ENCODE measurements at regions not wholly inside any gene's neighbourhood (a gene's known extent, or its start where the extent isn't known, plus 50 kb on each side); places are given as distances from the start of the nearest gene placed in this dataset.

- no peak overlapping the region for H2AK5ac ChIP-seq (ENCODE audit: low read length, severe bottlenecking)
- H3K36me3 ChIP-seq (ENCODE audit: control insufficient read depth in 1 of 2, insufficient read depth in 2 of 2, low read depth in 1 of 2, low read length in 2 of 2), result no peaks in the 10 kb centered on the region
- H3K9me3 ChIP-seq (ENCODE audit: control insufficient read depth, low read length), result no peaks in the 10 kb centered on the region
- WGBS, result 87% methylated on average over 16 of the region's 16 CpGs
- H4K8ac ChIP-seq (ENCODE audit: low read length), result no peak overlapping the region
- H3K9ac ChIP-seq (ENCODE audit: low read length), result no peak overlapping the region
- peaks cover 0 to 4% of the 10 kb centered on the region in 2 experiments for H3K27me3 ChIP-seq (ENCODE audit: control insufficient read depth in 1 of 2, insufficient read depth in 1 of 2, low read length in 2 of 2)
- H2BK15ac ChIP-seq (ENCODE audit: low read depth, poor library complexity, severe bottlenecking), result no peak overlapping the region
- H3K79me1 ChIP-seq (replicated peaks; ENCODE audit: low read length, poor library complexity, severe bottlenecking), result no peaks in the 10 kb centered on the region
- DNase-seq, result no peak
- no peak overlapping the region for H2BK120ac ChIP-seq (ENCODE audit: low read depth, low read length)
- no peak overlapping the region for H3K4me3 ChIP-seq (ENCODE audit: insufficient read depth in 1 of 2, low read depth in 1 of 2, low read length in 2 of 2)
- peak overlapping the region in 1 of 2 experiments; percentile 46 for H3K4ac ChIP-seq (ENCODE audit: low read depth in 1 of 2, low read length in 2 of 2)
- no peak overlapping the region for H2BK5ac ChIP-seq (ENCODE audit: low read depth, low read length, poor library complexity, severe bottlenecking)
- H4K91ac ChIP-seq (ENCODE audit: low read length), result peak overlapping the region; percentile 43
- H3K14ac ChIP-seq (ENCODE audit: low read length in 2 of 2), result peak overlapping the region; percentile 21 to 68
- H2AFZ ChIP-seq (ENCODE audit: low read depth, low read length), result no peak overlapping the region
- H3K23ac ChIP-seq (ENCODE audit: low read length in 2 of 2), result no peak overlapping the region
- H3K4me1 ChIP-seq (ENCODE audit: control insufficient read depth, insufficient read depth, low read depth, low read length), result peaks cover 10% of the 10 kb centered on the region
- peak overlapping the region in 1 of 2 experiments; percentile 49 for H2BK12ac ChIP-seq (ENCODE audit: low read length in 2 of 2)
- H3K27ac ChIP-seq (ENCODE audit: low read length, poor library complexity, severe bottlenecking), result no peak overlapping the region
- H3K18ac ChIP-seq (ENCODE audit: low read depth in 1 of 2, low read length in 2 of 2), result peak overlapping the region; percentile 31 to 37
- no peak overlapping the region for H3K4me2 ChIP-seq (ENCODE audit: low read length, poor library complexity, severe bottlenecking)
Measured at GRCh38 chr9:129312251-129313122, 134.4 kb upstream of the IER5L start.

GRCh38 chr9:129311643-129312042 is 133.6 kb upstream of the IER5L start:
- Histone ChIP-seq H3K9ac (ENCODE audit: low read length) (no peak overlapping the region), H2BK15ac (ENCODE audit: low read depth, poor library complexity, severe bottlenecking) (no peak overlapping the region)
- 81% methylated on average over 4 of the region's 4 CpGs for WGBS

GRCh38 chr9:129310666-129311350 is 132.7 kb upstream of the IER5L start:
- no peak overlapping the region for H3K27ac ChIP-seq (ENCODE audit: low read length, poor library complexity, severe bottlenecking)
- no peak overlapping the region for H3K23ac ChIP-seq (ENCODE audit: low read length in 2 of 2)
- no peak overlapping the region for H2BK5ac ChIP-seq (ENCODE audit: low read depth, low read length, poor library complexity, severe bottlenecking)
- WGBS, result 83% methylated on average over 7 of the region's 7 CpGs
- H3K27me3 ChIP-seq (ENCODE audit: control insufficient read depth in 1 of 2, insufficient read depth in 1 of 2, low read length in 2 of 2), result peaks cover 0 to 4% of the 10 kb centered on the region in 2 experiments
- no peak overlapping the region for H2BK120ac ChIP-seq (ENCODE audit: low read depth, low read length)
- H3K79me1 ChIP-seq (replicated peaks; ENCODE audit: low read length, poor library complexity, severe bottlenecking), result no peaks in the 10 kb centered on the region
- H3K4me1 ChIP-seq (ENCODE audit: control insufficient read depth, insufficient read depth, low read depth, low read length), result peaks cover 8% of the 10 kb centered on the region
- H2BK12ac ChIP-seq (ENCODE audit: low read length in 2 of 2), result no peak overlapping the region
- H3K14ac ChIP-seq (ENCODE audit: low read length in 2 of 2), result no peak overlapping the region
- no peak overlapping the region for H3K4ac ChIP-seq (ENCODE audit: low read depth in 1 of 2, low read length in 2 of 2)
- H3K18ac ChIP-seq (ENCODE audit: low read depth in 1 of 2, low read length in 2 of 2), result no peak overlapping the region
- no peak overlapping the region for H2AFZ ChIP-seq (ENCODE audit: low read depth, low read length)
- H2BK15ac ChIP-seq (ENCODE audit: low read depth, poor library complexity, severe bottlenecking), result no peak overlapping the region
- H3K9ac ChIP-seq (ENCODE audit: low read length), result no peak overlapping the region
- DNase-seq, result peak; percentile 49
- no peaks in the 10 kb centered on the region for H3K9me3 ChIP-seq (ENCODE audit: control insufficient read depth, low read length)
- H3K4me2 ChIP-seq (ENCODE audit: low read length, poor library complexity, severe bottlenecking), result no peak overlapping the region
- no peak overlapping the region for H4K91ac ChIP-seq (ENCODE audit: low read length)
- no peak overlapping the region for H3K4me3 ChIP-seq (ENCODE audit: insufficient read depth in 1 of 2, low read depth in 1 of 2, low read length in 2 of 2)
- no peaks in the 10 kb centered on the region for H3K36me3 ChIP-seq (ENCODE audit: control insufficient read depth in 1 of 2, insufficient read depth in 2 of 2, low read depth in 1 of 2, low read length in 2 of 2)
- no peak overlapping the region for H2AK5ac ChIP-seq (ENCODE audit: low read length, severe bottlenecking)
- H4K8ac ChIP-seq (ENCODE audit: low read length), result no peak overlapping the region

More at GRCh38 chr9:129311643-129312042, 133.6 kb upstream of the IER5L start:
- peaks cover 0 to 4% of the 10 kb centered on the region in 2 experiments for H3K27me3 ChIP-seq (ENCODE audit: control insufficient read depth in 1 of 2, insufficient read depth in 1 of 2, low read length in 2 of 2)
- no peak for DNase-seq
- H3K18ac ChIP-seq (ENCODE audit: low read depth in 1 of 2, low read length in 2 of 2), result no peak overlapping the region
- H3K27ac ChIP-seq (ENCODE audit: low read length, poor library complexity, severe bottlenecking), result no peak overlapping the region
- H3K14ac ChIP-seq (ENCODE audit: low read length in 2 of 2), result no peak overlapping the region
- H4K8ac ChIP-seq (ENCODE audit: low read length), result no peak overlapping the region
- no peaks in the 10 kb centered on the region for H3K36me3 ChIP-seq (ENCODE audit: control insufficient read depth in 1 of 2, insufficient read depth in 2 of 2, low read depth in 1 of 2, low read length in 2 of 2)
- H2BK5ac ChIP-seq (ENCODE audit: low read depth, low read length, poor library complexity, severe bottlenecking), result no peak overlapping the region
- H4K91ac ChIP-seq (ENCODE audit: low read length), result no peak overlapping the region
- H3K4me2 ChIP-seq (ENCODE audit: low read length, poor library complexity, severe bottlenecking), result no peak overlapping the region
- no peak overlapping the region for H2BK120ac ChIP-seq (ENCODE audit: low read depth, low read length)
- H3K9me3 ChIP-seq (ENCODE audit: control insufficient read depth, low read length), result no peaks in the 10 kb centered on the region
- no peak overlapping the region for H2AFZ ChIP-seq (ENCODE audit: low read depth, low read length)
- H3K4me1 ChIP-seq (ENCODE audit: control insufficient read depth, insufficient read depth, low read depth, low read length), result peaks cover 10% of the 10 kb centered on the region
- H2BK12ac ChIP-seq (ENCODE audit: low read length in 2 of 2), result peak overlapping the region in 1 of 2 experiments; percentile 3
- H2AK5ac ChIP-seq (ENCODE audit: low read length, severe bottlenecking), result no peak overlapping the region
- no peak overlapping the region for H3K23ac ChIP-seq (ENCODE audit: low read length in 2 of 2)
- no peaks in the 10 kb centered on the region for H3K79me1 ChIP-seq (replicated peaks; ENCODE audit: low read length, poor library complexity, severe bottlenecking)
- no peak overlapping the region for H3K4me3 ChIP-seq (ENCODE audit: insufficient read depth in 1 of 2, low read depth in 1 of 2, low read length in 2 of 2)
- no peak overlapping the region for H3K4ac ChIP-seq (ENCODE audit: low read depth in 1 of 2, low read length in 2 of 2)

GRCh38 chr9:129309906-129310305 is 131.8 kb upstream of the IER5L start:
- no peak overlapping the region for H3K23ac ChIP-seq (ENCODE audit: low read length in 2 of 2)
- no peak overlapping the region for H3K4me2 ChIP-seq (ENCODE audit: low read length, poor library complexity, severe bottlenecking)
- H3K4ac ChIP-seq (ENCODE audit: low read depth in 1 of 2, low read length in 2 of 2), result no peak overlapping the region
- H3K27me3 ChIP-seq (ENCODE audit: control insufficient read depth in 1 of 2, insufficient read depth in 1 of 2, low read length in 2 of 2), result peaks cover 0 to 4% of the 10 kb centered on the region in 2 experiments
- H3K9ac ChIP-seq (ENCODE audit: low read length), result no peak overlapping the region
- no peak overlapping the region for H4K91ac ChIP-seq (ENCODE audit: low read length)
- no peak overlapping the region for H4K8ac ChIP-seq (ENCODE audit: low read length)
- no peak overlapping the region for H3K27ac ChIP-seq (ENCODE audit: low read length, poor library complexity, severe bottlenecking)
- H2AK5ac ChIP-seq (ENCODE audit: low read length, severe bottlenecking), result no peak overlapping the region
- H2BK120ac ChIP-seq (ENCODE audit: low read depth, low read length), result no peak overlapping the region
- H3K9me3 ChIP-seq (ENCODE audit: control insufficient read depth, low read length), result no peaks in the 10 kb centered on the region
- H2BK15ac ChIP-seq (ENCODE audit: low read depth, poor library complexity, severe bottlenecking), result no peak overlapping the region
- no peak overlapping the region for H3K4me3 ChIP-seq (ENCODE audit: insufficient read depth in 1 of 2, low read depth in 1 of 2, low read length in 2 of 2)
- H2AFZ ChIP-seq (ENCODE audit: low read depth, low read length), result no peak overlapping the region
- no peak for DNase-seq
- no peaks in the 10 kb centered on the region for H3K36me3 ChIP-seq (ENCODE audit: control insufficient read depth in 1 of 2, insufficient read depth in 2 of 2, low read depth in 1 of 2, low read length in 2 of 2)
- H2BK5ac ChIP-seq (ENCODE audit: low read depth, low read length, poor library complexity, severe bottlenecking), result no peak overlapping the region
- H3K14ac ChIP-seq (ENCODE audit: low read length in 2 of 2), result no peak overlapping the region
- no peak overlapping the region for H3K18ac ChIP-seq (ENCODE audit: low read depth in 1 of 2, low read length in 2 of 2)
- 97% methylated on average over 5 of the region's 5 CpGs for WGBS
- H2BK12ac ChIP-seq (ENCODE audit: low read length in 2 of 2), result no peak overlapping the region
- peaks cover 2% of the 10 kb centered on the region for H3K4me1 ChIP-seq (ENCODE audit: control insufficient read depth, insufficient read depth, low read depth, low read length)
- H3K79me1 ChIP-seq (replicated peaks; ENCODE audit: low read length, poor library complexity, severe bottlenecking), result no peaks in the 10 kb centered on the region

Data from mesenchymal stem cell (in vitro differentiated cells and primary cell).